Erythroblast (primary cell): ENCODE measurements at regions not wholly inside any gene's neighbourhood (a gene's known extent, or its start where the extent isn't known, plus 50 kb on each side); places are given as distances from the start of the nearest gene placed in this dataset.

Source experiments
- GATA1 ChIP-seq: IDR thresholded peaks from 2 replicates; pipeline ENCODE4 v1.6.1; 2011; ENCODE audit warnings: low read depth, mild to moderate bottlenecking, control low read depth, low read length, moderate library complexity
- POLR2A ChIP-seq: IDR thresholded peaks from 2 replicates; pipeline ENCODE4 v1.6.1; 2011; ENCODE audit warnings: mild to moderate bottlenecking, low read length

DNA sequence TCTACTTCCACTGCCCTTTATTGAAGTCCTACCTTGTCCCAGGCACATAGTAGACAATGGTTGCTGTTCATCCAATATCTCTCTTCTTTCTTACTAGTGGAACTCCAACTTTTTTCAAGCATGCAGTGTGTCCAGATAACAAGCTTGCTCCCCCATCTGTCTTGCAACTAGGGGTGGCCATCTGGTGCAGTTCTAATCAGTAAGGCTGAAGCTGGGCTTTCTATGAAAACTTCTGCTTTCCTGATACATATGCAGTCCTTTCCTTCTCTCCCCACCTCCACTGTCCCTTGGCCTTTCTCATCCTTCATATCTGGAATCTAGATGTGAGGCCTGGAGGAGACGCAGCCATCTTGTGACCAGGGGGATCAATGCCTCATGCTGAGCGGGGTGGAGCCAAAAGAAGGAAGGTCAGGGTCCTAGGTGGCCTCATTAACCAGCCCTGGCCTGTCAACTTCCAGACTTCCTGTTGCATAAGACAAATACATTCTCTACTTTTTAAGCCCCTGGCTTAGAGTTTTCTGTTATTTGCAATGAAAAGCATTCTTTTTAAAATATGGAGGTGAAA is 59.6 kb upstream of the ZFP64 start:
- TF ChIP-seq POLR2A, result no peak
- TF ChIP-seq GATA1, result no peak
